ENCODE measurements at regions not wholly inside any gene's neighbourhood (a gene's known extent, or its start where the extent isn't known, plus 50 kb on each side); places are given as distances from the start of the nearest gene placed in this dataset.
"Not testable (repeated sequence)": the region's sequence is repeated elsewhere in the genome, so short reads cannot be mapped to it uniquely, and the experiment has no call there.

DNA sequence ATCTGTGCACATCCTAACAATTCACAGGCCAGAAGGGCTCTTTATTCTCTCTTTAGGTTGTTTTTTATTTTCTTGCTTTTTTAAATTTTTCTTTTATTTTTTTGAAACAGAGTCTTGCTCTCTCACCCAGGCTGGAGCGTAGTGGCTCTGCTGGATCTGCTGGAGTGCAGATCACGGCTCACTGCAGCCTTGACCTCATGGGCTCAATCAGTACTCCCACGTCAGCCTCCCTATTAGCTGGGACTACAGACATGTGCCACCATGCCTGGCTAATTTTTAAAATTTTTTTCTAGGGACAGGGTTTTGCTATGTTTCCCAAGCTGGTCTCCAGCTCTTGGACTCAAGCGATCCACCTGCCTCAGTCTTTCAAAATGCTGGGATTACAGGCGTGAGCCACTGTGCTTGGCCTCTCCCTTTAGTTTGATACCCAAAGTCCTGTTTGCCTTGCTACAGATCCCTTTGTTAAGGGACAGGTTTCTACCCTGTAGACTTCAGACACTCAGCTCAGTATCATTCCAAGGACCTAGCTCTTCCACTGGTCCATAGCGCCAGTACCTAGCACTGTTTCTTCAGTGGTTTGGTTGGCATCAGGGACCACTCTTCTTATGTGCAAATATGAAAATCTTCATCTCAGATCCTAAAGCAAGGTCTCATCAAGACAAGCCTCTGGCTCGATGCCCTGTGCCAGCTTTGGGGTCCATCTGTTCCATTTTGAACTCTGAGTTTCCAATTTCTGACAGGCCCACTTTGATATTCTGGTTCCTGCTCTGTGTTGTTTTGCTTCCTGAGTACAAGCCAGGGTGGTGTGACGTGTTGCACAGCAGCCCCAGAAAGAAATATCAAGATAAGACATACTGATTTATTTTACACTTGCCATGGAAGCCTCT lies 211.7 kb downstream of the FAT3 start:
- DNase-seq, result no peak

DNA sequence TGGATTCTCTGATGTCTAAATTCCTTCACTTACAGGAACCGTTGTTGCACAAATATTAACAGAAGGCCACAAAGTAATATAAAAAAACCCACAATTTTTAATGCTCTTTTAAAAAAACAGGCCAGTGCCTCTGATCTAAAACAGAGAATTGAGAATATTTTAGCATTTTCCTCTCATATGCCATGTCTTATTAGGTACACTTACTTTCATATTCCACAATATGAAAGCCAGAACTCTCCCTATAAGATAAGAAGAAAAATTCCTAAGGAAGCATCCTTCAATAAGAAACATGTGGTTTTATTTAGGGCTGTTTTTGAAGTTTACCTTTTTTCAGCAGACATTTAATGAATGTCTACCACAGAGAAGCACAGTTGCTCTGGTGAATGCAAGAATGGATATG lies 214.5 kb downstream of the FAT3 start:
- no peak for DNase-seq

DNA sequence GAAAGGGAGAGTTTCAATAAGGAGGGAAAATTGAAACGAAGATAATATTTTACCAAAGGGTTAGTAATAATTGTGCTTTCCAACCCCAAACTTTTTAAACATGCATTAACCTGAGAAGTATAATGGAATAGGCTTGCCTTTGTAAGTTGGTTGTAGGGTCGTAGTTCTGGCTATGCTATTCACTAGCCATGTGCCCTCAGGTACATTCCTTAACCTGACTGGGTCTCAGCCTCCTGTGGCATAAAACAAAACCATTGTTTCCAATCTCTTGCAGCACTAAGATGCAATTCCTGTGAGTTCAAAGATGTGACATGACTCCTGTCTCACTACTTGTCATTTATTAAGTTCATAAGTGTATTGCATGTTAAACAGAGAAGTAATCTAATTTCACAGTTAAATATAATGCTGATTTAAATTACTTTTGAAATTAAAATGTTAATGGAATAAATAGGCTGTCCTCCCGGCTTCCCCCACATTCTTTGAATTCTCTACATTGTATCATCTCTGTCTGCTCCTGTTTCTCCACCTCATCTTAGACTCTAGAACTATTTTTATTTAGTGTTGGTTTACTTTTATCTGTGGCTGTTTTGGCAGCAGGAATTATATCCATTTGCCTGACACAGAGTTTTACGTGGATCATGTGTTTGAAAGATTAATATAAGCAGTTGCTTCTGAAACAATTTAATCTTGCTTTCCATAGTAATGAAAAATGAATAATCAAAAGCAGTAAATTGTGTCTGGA lies 216.3 kb downstream of the FAT3 start:
- DNase-seq, result peak; percentile 45

DNA sequence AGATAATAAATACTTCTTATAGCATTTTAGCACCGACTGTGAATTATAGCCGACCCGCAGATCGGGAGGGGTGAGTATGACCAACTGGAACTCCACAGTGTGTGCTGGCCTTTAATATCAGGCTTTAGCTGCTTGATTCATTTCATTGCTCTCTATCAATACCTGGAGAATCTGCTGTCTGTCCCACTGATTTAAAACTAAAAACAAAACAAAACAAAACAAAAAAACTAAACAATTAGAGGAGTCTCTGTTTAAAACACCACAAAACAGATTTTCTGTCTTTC lies 216.8 kb downstream of the FAT3 start:
- DNase-seq, result no peak

DNA sequence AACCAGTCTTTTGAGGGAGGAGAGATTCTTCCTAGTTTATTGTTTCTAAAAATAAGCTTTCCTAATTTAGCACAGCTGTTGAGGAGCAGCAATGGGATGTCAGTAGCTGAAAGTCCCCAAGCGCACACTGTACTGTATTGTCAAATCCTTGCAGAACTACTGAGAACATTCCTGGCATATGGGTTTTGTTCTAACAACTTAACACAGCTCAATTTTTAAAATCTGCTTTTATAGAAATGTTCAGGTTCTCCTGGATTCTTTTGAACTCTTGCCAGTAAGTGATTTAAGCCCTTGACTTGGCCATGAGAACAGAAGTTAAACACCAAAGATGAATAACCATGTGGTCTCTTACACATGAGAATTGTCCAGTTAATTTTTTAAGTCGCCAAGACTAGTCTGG lies 218.6 kb downstream of the FAT3 start:
- DNase-seq, result peak; percentile 34

DNA sequence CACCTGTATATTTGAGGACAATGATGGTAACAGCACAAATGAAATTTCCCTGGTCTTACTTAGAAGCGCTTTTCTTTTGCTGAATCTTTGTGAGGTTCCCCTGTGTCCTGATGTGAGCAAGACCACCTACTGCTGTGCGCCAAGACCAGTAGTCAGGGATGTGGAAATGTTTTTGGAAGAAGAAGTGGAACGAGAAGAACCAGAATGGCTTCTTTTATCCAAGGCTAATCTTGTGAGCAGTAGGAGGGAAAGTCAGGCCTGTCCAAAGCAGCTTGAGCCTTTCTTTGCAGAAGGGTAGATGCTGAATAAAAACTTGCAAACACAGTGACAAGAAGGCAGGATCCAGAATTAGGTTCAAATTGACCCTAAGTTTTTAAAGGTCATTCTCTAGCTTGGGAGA lies 223.0 kb downstream of the FAT3 start:
- DNase-seq, result no peak

DNA sequence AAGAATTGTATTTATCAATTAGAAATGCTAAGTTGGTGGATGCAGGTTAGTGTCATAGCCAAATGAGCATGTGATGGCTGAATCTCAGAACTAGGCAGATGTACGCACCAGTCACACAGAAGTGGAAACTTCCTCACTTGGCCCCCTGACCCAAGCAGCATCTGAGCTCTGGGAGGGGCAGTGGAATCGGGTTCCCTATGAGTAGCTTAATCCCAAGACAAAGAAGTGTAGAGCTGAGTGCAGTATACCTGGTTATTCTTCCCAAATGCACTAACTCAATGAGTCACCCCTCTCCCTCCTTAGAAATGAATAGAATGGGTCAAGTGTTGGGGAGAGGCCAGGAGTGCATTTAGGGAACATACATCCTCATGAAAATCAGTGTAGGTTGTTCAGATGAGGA lies 224.6 kb downstream of the FAT3 start:
- DNase-seq, result no peak

DNA sequence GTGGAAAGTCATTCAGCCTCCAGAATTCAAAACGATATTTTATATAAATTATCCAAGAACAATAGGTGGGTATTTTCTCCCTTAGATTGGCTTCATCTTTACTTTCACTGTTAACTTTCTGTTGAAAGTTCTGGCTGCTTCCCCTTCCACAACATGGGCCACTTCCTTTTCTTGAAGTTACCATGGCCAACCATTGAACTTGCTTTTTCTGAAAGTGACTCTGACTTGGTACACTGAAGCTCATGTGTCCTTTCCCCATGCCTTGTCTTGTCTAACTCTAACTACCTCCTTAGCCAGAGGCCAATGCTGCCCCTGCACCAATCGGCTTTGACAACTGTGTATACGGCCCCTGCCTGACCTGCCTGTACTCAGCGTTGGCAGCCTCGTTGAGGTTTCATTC lies 225.2 kb downstream of the FAT3 start:
- no peak for DNase-seq

DNA sequence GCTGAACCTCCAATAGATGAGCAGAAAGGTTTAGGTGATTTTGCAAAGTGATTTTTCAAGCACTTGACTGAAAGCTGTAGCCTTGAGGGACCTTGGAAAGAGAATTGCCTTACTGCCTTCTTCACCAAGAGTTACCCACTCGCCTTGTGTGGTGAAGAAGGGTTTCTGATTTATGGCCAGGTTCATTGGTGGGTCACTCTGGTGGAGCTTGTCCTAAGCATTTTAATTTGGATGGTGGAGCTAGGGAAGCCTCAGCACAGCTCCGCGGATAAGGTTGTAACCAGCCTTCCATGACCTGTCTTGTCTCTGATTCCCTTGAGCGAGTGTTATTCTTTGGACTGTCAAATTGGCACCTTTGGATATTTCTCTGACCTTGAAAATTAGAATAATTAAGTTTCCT lies 226.4 kb downstream of the FAT3 start:
- DNase-seq, result no peak

DNA sequence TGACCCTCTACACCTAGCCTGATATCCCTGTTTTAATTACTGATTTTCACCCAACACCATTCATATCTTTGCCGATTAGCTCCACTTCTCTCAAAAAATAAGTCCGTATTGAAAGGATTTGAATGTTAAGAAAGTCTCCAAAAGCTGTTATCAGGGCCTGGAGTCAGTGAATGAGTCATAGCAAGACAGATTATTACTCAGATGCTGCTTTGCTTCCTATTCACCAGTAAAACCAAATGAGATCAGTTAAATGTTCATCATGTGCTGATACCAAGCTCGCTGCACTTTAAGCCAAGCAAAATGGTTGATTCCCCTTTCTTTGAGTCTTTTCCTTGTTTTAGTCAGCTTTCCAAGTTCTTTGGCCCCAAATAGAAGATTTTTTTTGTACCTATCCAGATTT lies 228.4 kb downstream of the FAT3 start:
- DNase-seq, result peak; percentile 64

DNA sequence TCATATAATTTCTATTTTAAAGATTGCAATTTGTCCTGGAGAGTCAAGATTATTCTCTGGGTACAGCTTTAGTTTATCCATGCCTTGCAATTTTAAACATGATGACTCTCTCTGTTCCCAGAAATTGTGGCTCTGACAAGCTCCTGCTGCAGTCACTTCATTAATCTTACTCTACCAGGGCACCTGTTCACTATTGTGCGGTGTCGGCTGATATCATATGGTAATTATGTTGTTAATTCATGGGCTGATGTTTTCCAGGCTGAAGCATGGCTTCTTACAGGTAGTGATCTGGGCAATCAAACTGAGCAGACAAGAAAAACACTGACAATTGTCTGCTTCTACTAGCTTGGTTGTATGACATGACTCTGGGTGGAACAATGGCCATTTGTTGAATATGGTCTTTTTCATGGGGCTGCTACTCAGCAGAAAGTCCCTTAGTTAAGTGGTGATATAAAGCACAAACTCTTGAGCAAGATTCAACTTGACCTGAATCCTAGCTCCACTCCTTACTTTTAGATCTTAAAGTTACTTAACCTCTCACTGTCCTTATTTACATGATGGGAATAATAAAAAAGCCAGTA lies 230.7 kb downstream of the FAT3 start:
- no peak for DNase-seq

DNA sequence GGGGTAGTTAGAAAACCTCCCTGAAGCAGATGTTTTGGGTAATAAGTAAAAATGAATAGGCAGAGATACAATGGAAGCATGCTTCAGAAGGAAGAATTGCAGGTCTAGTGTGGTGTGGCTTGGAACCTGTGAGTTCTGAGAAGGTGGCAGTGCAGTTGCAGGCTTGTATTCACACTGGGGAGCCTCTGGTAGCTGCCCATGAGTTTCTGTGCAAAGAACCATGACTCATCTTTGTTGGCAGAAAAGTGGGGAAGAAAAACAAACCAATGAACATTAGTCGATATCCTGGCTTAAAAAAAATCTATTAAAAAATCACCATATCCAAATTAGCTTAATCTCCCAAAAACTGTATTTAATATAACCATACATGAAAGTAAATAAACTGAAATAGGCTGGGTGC lies 232.6 kb downstream of the FAT3 start:
- DNase-seq, result peak; percentile 21

DNA sequence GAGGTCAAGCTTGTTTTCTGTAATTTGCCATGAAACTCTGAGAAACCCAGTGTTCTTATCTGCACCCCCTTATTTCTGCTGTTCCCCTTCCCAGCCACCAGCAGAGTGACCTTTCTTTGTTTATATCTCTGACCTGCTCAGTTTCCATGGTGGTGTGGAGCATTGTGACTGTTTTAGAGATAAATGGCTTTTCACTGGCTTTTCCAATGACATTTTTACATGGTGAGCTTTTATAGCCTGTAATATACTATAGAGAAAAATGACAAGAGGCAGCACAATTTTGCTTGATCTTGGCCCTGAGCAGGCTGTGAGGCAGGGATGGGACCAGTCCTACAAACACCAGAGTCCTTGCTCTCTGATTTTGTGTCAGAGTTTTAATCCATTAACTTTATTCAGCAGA lies 233.9 kb downstream of the FAT3 start:
- no peak for DNase-seq

DNA sequence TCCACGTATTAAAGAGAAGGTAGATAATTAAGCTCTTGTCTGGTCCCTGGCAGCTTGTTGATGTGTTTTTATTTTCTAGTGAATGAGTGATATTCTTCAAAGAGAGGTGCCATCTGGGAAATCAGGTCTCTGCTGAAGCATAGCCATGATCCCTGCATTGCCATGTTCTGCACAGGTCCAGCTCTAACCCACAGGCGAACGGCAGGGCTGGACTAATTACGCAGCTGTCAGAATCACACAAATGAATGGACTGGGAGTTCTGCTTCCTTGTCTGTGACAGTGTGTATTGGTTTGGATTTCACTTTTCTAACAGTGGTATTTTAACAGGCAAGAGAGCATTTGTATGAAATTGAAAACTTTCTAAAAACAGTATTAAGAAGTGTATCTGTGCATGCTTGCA lies 235.6 kb downstream of the FAT3 start:
- DNase-seq, result no peak

DNA sequence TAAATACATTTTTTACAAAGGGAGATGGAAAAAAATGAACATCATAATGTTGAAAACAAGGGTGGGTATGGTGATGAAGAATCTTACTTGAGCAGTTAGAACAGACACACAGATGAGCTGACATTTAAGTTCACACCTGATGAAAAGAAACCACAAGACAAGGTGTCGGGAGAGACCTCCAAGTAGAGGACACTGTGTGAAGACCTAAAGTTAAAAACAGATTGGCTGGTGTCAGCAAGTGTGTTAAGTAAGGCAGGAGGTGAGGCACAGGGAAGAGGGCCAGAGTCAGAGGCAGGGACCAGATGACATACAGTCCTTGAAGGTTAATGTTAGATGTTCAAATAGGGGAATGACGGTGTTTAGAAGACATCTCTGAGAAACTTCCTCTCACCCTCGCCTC lies 236.8 kb downstream of the FAT3 start:
- DNase-seq, result no peak

DNA sequence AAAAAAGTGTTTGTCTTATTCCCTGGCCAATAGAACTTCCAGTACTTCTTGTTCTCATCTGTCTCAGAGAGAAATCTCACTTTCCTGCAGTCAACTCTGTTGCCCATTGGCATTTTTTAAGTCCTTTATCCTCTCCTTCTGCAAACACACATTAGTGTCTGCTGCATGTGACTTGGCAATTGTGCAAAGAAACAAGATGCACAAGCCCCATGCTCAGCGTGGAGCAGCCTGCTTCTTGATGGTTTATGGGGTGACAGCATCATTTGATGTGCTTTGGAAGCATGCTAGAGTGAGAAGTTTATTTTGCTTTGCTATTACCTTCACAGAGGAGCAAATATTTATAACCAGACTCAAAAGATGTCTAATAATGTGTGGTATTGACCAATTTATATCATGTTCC lies 238.2 kb downstream of the FAT3 start:
- no peak for DNase-seq

DNA sequence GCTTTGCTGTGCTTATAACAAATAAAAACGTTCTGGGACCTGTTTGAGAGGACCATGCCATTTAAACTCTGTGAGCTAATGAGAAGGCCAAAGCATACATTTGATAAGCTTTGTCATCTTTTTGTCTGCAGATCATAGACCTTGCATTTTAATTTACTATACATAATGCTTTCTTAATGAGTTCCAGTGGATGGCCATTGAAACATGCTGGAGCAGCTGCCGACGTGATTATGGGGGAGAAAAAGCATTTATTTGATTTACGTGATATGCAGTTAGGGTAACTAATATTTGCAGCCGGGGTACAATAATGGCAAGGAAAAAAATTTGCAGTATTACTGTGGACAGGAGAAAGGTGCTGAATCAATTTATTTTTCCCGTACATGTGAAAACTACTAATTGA lies 240.2 kb downstream of the FAT3 start:
- no peak for DNase-seq

DNA sequence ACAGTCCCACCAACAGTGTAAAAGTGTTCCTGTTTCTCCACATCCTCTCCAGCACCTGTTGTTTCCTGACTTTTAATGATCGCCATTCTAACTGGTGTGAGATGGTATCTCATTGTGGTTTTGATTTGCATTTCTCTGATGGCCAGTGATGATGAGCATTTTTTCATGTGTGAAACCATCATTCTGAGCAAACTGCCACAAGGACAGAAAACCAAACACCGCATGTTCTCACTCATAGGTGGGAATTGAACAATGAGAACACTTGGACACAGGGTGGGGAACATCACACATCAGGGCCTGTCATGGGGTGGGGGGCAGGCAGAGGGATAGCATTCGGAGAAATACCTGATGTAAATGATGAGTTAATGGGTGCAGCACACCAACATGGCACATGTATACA lies 240.8 kb downstream of the FAT3 start:
- DNase-seq, result not testable (repeated sequence)

DNA sequence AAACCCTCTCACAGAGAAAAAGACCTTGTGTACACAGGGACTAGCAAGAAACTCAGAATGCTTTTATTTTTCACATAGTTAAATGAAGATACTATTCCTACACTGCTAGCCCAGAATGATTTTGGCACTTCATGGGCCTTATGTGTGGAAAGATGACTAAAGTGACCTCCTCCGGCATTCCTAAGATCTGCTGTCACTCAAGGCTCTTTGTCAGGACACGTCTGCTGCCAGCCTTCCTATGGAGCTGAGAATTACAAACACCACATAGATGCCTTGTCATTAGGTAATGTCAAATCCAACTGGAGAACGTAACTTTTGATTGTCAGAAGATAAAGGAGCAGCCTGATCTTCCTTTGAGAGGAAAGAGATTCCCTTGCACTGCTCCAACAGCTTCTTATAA lies 249.1 kb downstream of the FAT3 start:
- peak; percentile 46 for DNase-seq

DNA sequence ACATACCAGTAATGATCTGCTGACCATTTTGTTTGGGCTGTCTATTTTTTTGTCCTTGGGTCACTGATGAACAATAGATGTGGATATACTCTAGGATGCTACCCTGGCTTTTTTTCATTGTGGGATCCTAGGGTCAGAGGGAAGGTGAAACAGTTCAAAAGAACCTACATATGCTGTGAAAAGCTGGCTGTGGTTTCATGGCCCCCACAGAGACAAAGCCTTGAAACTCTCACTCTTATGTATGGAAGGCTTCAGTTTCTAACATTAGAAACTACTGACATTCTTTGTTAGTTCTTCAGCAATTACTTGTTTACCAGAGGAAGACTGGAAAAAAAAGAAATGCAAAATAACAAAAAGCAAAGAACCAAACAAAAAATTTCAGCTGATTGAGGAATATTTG lies 250.7 kb downstream of the FAT3 start:
- DNase-seq, result no peak

DNA sequence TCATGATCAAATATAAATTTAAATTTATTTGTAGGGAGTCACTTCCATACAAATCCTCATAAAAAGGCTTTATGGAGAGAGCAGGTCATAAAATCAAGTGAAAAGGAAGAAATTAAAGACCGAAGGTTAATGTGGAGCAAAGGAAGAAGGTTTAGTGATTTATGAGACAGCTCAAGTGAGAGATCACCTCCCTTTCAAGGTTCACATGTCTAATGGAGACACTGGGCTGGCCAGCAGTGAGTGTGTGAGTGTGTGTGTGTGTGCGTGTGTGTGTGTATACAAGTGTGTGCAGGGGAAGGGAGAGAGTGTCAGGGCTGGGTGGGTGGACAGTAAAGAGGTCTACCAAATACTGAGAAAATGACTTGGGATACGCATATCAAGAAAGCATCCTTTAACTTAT lies 251.2 kb downstream of the FAT3 start:
- no peak for DNase-seq

DNA sequence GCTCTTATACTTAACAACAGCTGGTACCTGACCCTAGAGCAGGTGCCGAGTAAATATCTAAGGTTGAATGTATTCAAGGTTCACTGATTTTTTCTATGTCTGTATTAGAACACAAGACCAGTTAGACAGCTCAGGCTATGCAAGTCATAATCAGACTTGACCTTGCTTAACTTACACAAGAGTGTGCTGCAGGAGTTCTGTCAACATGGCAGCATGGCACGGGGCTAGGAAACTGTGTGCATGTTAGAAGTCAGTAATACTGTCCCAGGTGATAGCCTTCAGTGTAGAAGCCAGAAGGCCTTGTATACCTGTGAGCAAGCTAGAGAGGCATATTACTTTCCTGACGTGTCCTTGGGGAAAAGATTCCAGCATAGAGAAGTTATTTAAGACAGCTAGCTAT lies 253.1 kb downstream of the FAT3 start:
- no peak for DNase-seq

DNA sequence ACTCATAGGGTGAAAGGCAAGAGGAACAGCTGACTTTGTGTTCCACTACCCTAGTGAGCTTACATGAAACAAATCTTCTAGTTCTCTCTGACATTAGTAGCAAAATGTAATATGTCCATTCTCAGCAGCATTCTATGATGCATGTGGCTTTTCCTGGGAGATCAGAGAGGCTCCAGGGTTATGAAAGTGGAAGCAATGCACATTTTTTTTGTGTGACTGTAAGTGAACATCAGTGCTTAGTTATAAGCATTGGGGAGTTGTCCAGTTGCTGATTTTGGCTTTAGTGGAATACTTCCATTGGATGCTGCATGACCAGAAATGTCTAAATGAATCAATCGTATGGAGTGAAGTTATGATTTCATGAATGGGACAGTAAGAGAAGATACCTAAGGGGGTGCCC lies 255.9 kb downstream of the FAT3 start:
- peak; percentile 57 for DNase-seq

DNA sequence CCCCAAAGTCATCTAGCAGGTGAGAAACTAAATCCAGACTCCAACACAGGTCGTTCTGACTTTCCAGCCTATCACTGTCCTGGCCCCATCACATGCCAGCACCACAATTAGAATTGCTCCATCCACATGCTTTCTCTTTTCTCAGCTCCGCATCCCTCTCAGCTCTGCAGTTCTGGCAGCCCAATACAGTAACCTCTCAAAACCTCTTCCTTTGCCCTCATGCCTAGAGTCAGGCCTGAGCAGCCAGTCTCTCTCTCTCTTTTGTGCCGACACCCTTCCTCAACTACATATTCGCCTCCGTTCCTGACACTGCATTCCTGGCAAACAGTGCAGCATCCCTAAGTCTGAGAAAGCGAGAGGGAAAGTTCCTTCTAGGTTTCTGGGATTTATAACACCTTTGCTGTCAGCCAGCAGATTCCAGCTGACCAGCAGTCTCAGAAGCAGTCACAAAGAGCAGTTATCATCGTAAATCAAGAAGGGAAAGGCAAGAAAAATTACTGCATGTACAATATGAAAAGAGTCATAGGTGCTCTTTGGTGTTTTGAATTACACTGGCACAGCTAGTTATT lies 258.0 kb downstream of the FAT3 start:
- DNase-seq, result no peak
